ENCODE measurements at regions not wholly inside any gene's neighbourhood (a gene's known extent, or its start where the extent isn't known, plus 50 kb on each side); places are given as distances from the start of the nearest gene placed in this dataset.

GRCh38 chr9:36728651-36729520 lies 156.2 kb downstream of the MELK start:
- peak; percentile 85 for DNase-seq

- no peak for DNase-seq
These were observed 157.2 kb downstream of the MELK start for GRCh38 chr9:36729906-36730305.

DNA sequence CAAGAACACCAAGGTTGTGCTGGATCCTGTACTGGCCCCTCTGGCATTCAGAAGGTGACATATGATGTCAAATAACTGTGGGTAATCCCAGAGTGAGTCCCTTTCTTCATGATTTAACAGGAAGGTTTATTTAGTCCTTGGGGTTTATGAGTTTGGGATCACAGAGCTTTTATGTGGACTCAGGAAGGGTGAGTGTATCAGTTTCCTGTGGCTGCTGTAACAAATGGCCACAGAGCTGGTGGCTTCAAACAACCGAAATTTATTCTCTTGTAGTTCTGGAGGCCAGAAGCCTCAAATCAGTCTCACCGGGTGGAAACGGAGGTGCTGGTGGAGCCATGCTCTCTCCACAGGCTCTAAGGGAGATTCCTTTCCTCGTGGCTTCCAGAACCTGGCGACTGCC lies 157.7 kb downstream of the MELK start:
- no peak for DNase-seq

- no peak for DNase-seq
These were observed 158.6 kb downstream of the MELK start for GRCh38 chr9:36731068-36731956.

GRCh38 chr9:36734737-36735136 lies 162.0 kb downstream of the MELK start:
- DNase-seq = no peak

DNA sequence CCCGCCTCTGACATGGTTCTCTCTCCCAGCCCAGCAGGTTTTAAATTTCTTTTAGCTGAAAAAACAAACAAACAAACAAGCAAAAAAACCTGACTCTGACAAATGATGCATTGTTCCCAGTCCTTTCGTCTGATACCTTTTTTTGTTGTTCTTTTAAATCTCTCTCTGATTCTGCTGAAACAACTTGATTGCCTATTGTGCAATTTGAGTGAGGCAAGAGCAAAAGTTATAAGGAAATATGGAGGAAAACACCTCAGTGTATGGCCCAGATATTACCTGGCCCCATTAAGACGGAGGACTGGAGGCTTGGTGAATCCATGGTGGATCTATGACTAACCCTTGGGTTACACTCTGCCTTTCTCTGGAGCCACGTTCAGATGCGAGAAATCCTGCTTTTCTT lies 164.0 kb downstream of the MELK start:
- no peak for DNase-seq

- DNase-seq = no peak
These were observed 165.8 kb downstream of the MELK start for GRCh38 chr9:36738318-36738976.

GRCh38 chr9:36739373-36740116 lies 166.8 kb downstream of the MELK start:
- DNase-seq = no peak

DNA sequence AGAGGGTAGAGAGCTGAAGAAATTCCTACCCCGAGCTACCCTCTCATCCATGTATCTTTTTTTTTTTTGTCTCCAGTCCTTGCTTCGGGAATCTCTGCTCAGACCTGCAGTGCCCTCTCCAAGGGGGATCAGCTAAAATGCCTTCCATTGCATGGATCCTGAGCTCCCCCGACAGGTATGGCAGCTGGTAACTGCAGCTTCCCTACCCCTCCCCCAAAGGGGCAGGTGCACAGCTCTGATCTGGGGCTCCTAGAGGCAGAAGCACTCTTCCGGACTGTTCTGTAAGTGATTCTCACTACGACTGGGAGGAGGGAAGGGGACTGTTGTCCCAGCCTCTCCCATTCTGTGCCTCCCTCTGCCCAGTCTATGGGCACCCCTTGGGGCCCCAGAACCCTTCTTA lies 169.6 kb downstream of the MELK start:
- no peak for DNase-seq

DNA sequence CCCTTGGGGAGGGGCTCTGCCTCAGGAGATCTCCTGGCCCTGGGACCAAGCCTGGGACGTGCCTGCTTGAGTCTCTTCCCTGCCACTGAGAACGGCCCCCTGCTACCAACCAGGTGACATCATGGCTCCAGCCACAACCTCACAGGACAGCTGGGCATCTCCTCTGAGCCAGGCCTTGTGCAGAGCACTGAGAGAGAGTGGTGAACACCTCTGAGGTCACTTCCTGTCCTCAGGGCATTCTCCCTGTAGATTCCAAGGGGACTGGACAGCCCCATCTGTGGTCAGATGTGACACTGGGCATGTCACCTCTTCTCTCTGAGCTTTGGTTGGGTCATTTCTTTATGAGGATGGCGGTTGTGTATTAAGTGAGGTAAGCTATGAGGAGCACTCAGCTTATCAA lies 172.0 kb downstream of the MELK start:
- no peak for DNase-seq

- DNase-seq = no peak
These were observed 173.3 kb downstream of the MELK start for GRCh38 chr9:36745977-36746376.

DNA sequence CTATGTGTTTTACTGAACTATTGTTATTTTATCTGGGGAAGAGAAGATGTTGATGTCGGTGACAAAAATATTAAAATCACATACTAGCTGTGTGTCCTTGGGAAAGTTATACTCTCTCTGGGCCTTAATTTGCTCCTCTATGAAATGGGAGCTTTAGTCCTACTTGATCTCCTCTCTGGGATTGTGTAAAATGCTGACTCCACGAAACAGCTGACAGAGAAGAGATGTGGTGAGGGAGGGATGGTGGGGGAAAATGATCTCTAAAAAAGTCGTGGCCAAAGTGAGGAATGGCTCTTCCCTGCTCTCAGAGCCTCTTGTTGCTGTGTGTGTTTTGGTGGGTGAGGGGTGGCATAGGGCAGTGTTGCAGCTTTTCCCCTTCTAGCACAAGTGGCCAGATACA lies 173.7 kb downstream of the MELK start:
- no peak for DNase-seq

DNA sequence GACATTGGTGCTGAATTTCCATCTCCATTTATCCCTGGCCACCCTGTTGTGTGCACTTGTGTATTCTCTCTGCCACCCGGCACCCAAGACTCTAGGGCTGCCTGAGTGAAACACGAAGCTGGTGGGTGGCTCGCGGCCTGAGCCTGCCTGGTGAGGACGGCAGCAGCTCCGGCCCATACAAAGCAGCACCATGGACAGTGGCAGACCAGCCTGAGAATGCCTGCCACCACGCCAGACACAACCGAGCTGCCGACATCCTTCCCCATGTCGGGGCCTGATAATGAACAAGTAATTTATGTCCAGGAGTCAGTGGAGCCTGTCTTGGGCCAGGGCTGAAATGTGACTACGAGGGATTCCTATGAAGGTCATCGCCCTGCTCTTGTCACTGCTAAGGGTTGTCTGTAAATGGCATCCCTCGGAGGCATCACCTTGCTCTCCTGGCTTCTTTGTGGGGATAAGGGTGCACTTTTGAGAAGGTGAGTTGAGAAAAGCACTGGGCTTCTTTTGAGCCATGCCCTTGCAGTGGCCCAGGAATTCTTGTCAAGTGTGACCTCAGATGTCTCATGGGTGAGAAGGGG lies 175.7 kb downstream of the MELK start:
- peak; percentile 59 for DNase-seq

- no peak for DNase-seq
These were observed 176.8 kb downstream of the MELK start for GRCh38 chr9:36749461-36749860.

DNA sequence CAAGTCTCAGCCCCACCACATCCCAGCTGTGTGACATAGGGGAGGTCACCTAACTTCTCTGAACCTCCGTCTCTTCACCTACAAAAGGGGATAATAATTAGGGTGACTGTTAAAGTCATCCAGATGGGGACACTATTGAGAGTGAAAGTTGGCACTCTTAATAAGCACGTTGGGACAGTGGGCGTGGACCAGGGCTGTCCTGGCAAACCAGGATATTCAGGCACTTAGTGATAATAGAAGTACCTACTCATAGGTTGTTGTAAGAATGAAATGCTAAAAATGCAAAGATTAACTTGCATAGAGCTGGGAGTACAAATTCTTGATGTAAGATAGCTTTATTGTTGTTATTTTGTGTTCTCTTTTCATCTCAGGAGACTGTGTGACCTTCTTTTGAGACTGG lies 177.9 kb downstream of the MELK start:
- no peak for DNase-seq

GRCh38 chr9:36755019-36755418 lies 182.3 kb downstream of the MELK start:
- no peak for DNase-seq

DNA sequence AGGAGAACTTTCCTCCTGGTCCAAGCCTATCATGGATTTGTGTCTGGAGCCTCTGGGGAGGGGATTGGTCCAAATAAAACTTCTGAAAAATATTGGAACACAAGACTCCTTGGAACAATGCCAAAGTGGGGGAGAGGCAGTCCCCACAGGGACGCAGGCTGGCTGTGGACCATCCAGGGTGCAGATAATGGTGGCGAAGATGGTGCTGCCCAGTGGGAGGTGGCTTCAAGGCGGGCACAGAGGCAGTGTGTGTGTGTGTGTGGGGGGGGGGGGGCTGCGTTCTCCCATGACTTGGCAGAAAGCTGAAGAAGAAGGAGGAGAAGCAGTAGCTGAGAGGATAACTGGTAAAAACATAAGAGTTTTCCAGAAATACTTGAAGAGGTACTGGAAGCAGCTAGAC lies 186.4 kb downstream of the MELK start:
- DNase-seq = no peak

- DNase-seq = no peak
These were observed 187.3 kb downstream of the MELK start for GRCh38 chr9:36759976-36760375.

DNA sequence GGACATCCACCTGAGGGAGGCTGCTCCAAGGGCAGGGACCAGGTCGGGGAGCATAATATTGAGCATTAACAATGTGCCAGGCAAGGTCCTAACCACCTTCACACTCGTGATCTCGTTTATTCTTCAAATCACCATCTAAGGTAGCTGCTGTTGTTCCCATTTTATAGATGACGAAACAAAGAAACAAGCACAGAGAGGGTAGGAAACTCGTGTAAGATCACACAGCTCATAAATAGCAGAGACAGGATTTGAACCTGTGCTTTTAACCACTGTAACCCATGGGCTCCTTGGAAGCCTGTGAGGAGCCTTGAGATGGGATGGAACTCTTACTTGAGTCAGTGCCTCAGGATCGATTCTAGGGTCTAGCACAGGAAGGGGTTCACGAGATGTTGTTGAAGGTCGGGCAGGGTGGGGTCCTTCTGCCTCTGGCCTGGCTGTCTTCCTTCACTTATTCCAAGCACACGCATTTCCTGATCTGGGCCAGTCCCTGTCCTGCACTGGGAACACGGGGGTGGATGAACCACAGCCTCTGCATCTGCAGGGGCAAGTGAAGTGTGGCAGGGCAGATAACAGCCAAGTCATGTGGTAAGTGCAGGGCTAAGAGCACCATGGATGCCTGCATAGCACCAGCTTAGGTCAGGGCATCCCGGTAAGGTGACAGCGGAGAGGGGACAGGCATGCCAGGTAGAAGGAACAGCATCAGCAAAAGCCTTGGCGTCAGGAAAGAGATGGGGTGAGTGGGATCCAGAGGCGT lies 188.1 kb downstream of the MELK start:
- DNase-seq = no peak

DNA sequence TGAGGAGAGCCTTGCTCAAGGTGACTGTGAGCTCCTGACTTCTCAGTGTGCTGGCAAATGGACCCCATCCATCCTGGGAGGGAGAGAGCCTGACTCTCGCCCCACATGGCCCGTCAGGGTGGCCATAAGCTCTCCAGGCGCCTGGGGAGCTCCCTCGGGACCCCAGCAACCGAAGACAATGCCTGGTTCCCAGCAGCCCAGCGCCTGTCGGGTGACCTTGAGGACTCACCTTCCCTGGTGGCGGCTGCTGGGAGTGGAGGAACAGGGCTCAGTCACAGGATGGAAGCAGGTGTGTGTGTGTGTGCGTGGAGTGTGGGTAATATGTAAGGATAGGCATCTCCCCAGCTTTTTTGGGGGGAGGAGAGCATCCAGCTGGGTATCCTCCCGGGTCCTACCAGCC lies 190.3 kb downstream of the MELK start:
- DNase-seq = no peak

DNA sequence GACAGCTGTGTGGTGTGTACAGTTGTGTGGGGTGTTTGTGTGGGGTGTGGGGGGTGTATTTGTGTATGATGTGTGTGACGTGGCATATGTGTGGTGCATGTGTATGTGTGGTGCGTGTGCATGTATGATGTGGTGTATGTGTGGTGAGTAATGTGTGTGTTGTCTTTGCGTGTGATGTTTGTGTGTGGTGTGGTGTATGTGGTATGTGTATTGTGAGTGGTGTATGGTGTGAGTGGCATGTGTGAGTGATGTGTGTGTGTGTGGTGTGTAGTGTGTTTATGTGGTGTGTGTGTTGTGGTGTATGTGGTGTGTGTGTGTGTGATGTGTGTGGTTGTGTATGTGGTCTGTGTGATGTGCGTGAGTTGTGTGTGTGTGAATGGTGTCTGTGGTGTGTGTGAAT lies 191.1 kb downstream of the MELK start:
- DNase-seq = no peak
